Uterus (tissue), 2 donors: ENCODE measurements at regions not wholly inside any gene's neighbourhood (a gene's known extent, or its start where the extent isn't known, plus 50 kb on each side); places are given as distances from the start of the nearest gene placed in this dataset.

Source experiments
- POLR2A ChIP-seq, 2 donors: fragments of 450-650 bp; IDR thresholded peaks; one replicate each; pipeline ENCODE4 v1.6.1; 2016; ENCODE audit warnings: antibody characterized with exemption in 2 of 2, mild to moderate bottlenecking in 1 of 2, moderate library complexity in 1 of 2
- TF ChIP-seq, protein P1 (sequence below), 4 experiments: fragments of 200-600 bp in 2 of 4; fragments of 450-650 bp in 2 of 4; sonication (generic) in 2 of 4; IDR thresholded peaks; one replicate each; pipeline ENCODE4 v1.5.1; 2016 to 2019; ENCODE audit warnings: antibody characterized with exemption in 4 of 4, mild to moderate bottlenecking in 2 of 4, moderate library complexity in 1 of 4

DNA sequence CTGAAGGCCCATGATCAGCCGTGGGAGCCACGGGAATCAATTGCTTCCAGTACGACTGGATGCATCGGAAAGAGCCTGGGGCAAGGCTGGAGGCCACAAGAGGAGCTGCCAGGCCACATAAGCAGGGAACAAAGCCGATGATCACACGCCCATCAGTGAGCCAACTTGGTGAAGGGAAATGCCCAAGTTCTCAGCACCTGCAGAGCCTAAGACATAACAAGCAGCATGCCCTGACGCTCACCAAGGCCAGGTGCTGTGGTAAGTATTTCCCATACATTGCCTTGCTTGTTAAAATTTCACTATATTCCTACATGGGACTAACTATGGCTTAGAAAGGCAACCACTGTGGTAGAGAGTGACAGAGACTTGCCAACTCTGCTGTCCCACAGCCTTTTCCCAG is 555.9 kb downstream of the BCL11B start:
- TF ChIP-seq, protein P1, sequence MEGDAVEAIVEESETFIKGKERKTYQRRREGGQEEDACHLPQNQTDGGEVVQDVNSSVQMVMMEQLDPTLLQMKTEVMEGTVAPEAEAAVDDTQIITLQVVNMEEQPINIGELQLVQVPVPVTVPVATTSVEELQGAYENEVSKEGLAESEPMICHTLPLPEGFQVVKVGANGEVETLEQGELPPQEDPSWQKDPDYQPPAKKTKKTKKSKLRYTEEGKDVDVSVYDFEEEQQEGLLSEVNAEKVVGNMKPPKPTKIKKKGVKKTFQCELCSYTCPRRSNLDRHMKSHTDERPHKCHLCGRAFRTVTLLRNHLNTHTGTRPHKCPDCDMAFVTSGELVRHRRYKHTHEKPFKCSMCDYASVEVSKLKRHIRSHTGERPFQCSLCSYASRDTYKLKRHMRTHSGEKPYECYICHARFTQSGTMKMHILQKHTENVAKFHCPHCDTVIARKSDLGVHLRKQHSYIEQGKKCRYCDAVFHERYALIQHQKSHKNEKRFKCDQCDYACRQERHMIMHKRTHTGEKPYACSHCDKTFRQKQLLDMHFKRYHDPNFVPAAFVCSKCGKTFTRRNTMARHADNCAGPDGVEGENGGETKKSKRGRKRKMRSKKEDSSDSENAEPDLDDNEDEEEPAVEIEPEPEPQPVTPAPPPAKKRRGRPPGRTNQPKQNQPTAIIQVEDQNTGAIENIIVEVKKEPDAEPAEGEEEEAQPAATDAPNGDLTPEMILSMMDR (IDR thresholded peaks at IDR 0.05): no peak
- no peak for TF ChIP-seq POLR2A (IDR thresholded peaks at IDR 0.05)
